Left ventricle myocardium superior (tissue), 1 donor: ENCODE measurements at regions not wholly inside any gene's neighbourhood (a gene's known extent, or its start where the extent isn't known, plus 50 kb on each side); places are given as distances from the start of the nearest gene placed in this dataset.
"Not testable (repeated sequence)": the region's sequence is repeated elsewhere in the genome, so short reads cannot be mapped to it uniquely, and the experiment has no call there.

Experiments used
- ATAC-seq: fragments of 200-7000 bp; cut with Tn5 transposase; one replicate; pipeline ENCODE4 v1.9.1; 2020; ENCODE audit warnings: mild to moderate bottlenecking, moderate library complexity
- DNase-seq: peaks from one replicate; pipeline ENCODE4 v3.0.0-alpha.2; 2020
- intact Hi-C: fragments of 100-400 bp; cut with micrococcal nuclease; formaldehyde crosslinking; loops from one replicate; pipeline ENCODE4 v1.11.0; 2022
- donor health status: DM: no; HTN: yes; CAD: no; lungs with severe emphysema.

- DNase-seq (no peak), ATAC-seq (no peak)
- intact Hi-C loops, result no loop called here
Observed at GRCh38 chr15:19944261-19944888, 597.2 kb downstream of the GOLGA6L6 start.

GRCh38 chr15:19943515-19943914 is 598.1 kb downstream of the GOLGA6L6 start:
- DNase-seq, result no peak
- intact Hi-C loops, result no loop called here
- no peak for ATAC-seq

DNA sequence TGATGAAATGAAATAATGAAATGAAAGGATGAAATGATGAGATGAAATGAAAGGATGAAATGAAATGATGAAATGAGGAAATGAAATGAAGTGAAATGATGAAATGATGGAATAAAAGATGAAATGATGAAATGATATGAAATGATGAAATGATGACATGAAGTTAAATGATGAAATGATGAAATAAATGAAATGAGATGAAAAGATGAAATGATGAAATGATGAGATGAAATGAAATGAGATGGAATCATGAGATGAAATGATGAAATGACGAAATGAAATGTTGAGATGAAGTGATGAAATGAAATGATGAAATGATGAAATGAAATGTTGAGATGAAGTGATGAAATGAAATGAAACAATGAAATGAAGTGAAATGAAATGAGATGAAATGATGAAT is 638.3 kb downstream of the GOLGA6L6 start:
- DNase-seq, intact Hi-C loops, ATAC-seq: not testable (repeated sequence)

GRCh38 chr15:19902388-19902787 is 639.2 kb downstream of the GOLGA6L6 start:
- DNase-seq, ATAC-seq, intact Hi-C loops: not testable (repeated sequence)

- DNase-seq, intact Hi-C loops, ATAC-seq: not testable (repeated sequence)
Observed at GRCh38 chr15:19901414-19901813, 640.2 kb downstream of the GOLGA6L6 start.

DNA sequence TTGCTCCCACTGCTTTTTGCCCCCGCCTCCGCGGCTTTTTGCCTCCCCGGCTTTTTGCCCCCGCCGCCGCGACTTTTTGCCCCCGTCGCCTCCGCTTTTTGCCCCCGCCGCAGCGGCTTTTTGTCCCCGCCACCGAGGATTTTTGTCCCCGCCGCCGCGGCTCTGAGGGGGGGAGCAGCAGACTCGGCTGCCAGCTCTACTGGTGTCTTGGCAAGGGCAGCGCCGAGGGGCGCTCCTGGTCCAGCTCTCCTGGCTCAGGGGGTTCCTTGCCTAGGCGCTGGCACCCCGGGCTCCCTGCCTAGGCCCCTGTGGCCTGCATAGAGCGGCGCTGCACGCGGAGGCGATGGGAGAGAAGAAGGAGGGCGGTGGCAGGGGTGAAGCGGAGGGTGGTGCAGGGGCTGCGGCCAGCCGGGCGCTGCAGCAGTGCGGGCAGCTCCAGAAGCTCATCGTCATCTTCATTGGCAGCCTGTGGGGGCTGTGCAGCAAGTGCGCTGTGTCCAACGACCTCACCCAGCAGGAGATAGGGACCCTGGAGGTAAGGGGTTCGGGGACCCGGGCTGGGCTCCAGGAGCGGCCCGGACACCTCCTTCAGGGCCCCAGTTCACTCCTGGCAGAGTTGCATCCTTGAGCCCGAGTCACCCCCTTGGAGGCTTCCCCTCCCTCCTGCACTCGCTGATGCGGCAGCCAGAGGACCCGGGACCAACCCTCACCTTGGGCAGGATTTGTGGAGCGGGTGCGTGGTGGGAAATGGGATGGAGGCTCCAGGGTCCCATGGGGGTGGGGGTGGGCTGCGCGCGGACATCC is 642.4 kb downstream of the GOLGA6L6 start:
- ATAC-seq (no peak), DNase-seq (no peak)
- intact Hi-C loops, result no loop called here

DNA sequence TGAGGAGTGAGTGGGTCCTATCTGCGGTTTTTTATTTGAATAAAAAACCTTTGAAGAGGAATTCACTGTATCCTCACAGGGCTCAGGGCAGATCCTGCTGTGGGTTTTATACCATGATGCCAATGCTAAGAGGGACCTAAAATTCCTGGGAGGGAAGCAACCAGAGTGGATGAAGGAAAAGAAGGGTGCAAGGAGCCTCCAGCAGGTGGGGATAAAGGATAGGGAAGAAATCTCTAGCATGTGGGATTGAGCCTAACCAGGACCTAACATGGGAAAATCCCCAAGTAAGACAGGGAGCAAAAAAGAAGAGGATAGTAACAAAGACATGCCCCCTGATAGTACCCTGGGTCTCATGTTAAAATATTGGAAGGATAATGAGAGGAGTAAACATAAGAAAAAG is 652.8 kb downstream of the GOLGA6L6 start:
- DNase-seq, intact Hi-C loops, ATAC-seq: not testable (repeated sequence)

- intact Hi-C loops, DNase-seq, ATAC-seq: not testable (repeated sequence)
Observed at GRCh38 chr15:19844061-19844460, 697.5 kb downstream of the GOLGA6L6 start.
